GM19023 (cell line): ENCODE measurements at regions not wholly inside any gene's neighbourhood (a gene's known extent, or its start where the extent isn't known, plus 50 kb on each side); places are given as distances from the start of the nearest gene placed in this dataset.

ENCODE experiments used
- ATAC-seq: cut with Tn5 transposase; IDR thresholded peaks from one replicate; pipeline ENCODE4 v1.9.1; 2021; ENCODE audit warnings: mild to moderate bottlenecking, moderate library complexity; ENCODE audit not compliant: unreplicated experiment

DNA sequence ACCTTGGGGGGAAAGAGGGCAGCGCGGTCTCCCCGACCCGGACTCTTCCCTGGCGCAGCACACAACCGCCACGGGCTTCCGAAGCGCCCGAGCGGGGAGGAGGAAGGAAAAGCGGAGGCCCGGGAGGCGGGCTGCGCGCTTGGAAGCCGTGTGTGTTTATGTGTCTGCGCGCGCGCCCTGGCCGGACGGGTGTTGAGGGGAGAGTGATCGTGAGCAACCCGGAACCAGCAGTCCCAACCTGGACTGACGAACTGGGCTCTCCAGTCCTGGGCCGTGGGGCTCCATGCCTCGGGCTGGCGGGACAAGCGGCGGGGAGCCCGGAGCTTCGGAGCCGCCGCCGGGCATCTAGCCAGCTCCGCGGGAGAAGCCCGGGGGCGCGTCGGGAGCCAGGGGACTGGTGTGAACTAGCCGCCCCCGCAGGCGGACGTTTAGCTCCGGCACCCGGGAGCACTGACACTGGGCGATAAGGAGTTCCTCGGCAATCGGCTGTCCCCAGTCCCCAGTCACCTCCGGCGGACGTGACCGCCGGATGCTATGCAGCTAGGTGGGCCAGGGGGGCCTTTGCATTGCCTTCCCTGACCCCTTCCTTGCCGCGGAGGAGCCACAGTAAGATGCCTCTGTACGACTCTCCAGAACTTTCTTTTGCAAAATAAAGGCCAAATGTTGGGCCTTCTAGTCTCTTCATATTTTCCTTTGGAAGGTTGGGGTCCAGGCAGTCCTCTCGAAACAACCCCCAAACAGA, 74.8 kb upstream of the BCOR start:
- no peak for ATAC-seq

DNA sequence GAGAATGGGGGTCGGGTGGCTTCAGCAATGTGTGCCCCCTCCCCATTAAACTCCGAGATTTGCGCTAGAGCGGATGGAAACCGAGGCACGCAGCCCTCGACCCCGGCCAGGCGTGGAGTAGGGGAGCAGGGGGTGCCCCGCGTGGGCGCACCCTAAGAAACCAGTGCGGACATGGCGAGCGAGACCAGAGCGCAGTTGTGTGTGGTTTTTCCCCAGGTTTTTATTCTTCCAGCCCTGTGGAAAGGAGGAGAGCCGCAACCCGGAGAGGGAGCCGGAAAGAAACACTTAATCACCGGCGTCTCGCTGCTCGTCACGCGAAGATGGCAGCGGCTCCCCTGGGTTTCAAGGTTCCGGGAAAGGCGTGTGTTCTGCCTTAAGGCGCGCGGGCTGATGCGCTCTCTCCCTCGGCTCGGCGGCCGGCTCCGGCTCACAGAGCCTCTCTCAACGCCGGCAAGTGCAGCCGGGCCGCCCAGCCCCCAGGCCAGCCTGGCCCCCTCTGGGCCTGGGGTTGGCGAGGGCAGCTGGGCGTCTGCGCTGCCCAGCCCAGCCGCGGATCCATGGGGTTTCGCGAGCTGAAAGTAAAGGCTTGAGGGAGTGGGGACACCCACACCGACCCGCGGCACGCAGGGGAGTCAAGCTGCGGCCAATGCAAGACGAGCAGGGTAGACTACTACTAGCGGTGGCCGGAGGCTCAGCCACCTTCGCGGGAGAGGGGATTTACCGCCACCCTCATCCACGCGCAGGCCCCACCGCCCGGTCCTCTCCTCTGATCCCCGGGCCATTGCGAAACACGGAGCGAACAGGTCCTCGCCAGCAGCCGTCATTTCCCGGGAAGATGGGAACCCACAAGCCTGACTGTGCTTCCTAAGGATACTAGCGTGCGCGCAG, 74.0 kb upstream of the BCOR start:
- ATAC-seq: no peak

DNA sequence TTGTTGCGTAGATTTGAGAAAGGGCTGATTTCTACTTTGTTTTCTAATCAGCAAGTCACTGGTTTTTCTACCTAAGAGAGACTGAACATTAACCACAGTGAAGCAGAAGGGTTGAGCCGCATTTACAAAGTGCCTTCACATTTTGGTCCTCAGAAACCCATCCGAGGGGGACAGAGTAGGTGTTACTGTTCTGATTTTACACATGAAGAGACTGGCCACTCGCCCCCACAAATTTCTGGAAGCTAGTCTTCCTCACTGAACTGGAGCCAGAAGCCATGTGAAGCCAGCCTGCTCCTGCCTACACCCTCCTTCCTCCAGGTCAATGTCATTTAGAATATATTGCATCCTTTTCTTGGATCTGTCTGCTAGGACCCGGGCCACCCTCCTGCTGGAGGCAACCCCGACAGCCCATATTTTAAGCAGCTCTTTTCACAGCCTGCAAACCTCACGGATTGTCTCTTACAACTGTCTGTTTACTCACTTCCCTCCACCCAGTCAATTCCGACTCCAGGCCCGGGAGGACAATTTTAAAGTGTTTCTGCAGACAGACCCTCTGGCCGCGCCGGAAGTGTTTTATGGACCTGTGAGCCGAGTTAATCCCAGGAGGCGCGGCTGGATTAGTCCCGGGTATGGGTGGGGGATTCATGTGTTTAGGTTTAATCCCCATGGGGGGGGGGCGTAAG, 73.2 kb upstream of the BCOR start:
- ATAC-seq: no peak

DNA sequence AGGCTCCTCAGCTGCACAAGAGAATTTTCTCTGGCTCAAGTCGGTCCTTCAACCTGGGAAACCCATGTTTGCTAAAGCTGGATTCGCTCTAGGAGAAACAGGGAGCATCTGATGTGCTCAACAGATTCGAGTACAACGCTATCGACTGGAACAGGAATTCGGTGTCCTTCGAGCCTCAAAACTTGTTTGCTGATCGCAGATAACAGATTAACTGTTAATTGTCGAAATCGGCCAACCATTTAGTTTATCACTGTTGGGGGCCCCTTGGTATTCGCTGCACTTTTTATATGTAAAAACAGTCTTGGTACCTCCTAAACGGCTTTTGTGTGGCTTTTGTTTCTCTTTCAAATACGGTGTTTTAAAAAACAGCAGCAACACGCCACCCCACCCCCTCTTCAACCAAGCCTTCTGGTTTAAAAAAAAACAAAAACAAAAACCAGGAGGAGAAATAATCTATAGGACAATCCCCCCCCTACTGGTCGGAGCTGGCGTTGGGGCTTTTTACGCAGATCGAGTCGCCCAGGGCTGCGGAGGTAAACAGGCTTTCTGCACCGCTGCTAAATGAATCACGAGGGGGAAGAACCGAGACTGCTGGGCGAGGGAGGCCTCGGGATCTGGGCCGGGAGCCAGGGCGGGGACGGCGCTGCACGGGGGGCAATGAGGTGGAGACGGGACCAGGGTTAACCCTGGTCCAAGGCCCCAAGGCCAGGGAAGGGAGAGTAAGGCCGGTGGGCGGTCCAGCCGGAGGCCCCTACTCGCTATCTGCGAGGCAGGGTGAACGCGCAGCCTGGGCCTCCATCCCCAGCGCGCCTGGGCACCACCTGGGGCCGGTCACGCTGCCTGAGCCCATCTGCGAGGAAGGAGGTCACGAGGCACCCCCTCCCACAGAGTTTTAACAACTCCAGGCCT, 71.7 kb upstream of the BCOR start:
- peak; percentile 50 for ATAC-seq

DNA sequence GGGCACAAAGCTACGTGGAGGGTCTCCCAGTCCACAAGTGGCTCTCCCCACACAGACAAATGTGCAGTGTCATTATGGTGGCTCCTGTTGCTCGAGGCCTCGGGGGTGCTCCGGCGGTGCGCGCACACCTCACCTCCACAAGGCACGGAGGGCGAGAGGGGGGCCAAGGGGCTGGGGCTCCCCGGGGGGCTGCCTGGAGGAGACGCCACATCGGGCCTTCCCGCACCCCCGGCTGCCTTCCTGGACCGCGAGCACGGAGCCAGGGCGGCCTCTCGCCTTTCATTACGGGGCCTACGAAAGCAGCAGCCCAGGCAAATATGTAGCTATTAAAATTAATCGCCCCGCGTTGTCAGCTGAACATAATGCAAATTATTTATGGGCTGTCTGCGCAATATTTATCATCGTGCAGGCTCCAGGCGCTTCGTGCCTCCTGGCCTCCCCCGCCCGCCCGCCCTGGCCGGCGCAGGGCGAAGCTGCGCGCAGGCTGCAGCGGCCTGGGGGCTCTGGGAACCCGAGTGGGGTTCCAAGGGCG, 70.8 kb upstream of the BCOR start:
- no peak for ATAC-seq

DNA sequence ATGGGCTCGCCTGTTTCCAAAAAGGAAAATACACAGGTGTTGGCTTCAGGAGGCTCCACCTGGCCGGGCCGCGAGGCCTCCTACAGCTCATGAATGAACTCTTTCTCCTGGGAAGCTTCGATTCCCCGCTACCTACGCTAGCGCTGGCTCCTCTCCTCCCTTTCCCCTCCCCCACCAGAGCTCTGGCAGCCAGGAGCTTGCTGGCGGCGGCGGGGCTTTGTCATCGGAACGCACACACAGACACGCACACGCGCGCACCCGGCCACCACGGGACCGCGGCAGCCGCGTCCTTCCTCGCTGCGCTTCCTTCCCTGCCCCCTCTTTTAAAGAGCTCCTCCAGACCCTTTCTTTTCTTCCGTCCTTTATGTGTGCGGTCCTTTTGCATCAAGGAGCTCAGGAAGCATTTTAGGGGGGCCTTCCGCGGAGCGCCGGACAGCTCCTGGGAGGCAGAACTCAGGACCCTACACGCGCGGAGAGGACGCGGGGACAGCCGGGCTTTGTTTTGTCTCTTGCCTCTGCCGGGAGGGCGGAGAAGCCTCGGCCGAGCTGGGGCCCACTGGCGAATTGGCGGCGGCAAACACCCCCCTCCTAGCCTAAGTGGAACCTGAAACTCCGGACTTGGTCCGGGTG, 70.2 kb upstream of the BCOR start:
- ATAC-seq: no peak

DNA sequence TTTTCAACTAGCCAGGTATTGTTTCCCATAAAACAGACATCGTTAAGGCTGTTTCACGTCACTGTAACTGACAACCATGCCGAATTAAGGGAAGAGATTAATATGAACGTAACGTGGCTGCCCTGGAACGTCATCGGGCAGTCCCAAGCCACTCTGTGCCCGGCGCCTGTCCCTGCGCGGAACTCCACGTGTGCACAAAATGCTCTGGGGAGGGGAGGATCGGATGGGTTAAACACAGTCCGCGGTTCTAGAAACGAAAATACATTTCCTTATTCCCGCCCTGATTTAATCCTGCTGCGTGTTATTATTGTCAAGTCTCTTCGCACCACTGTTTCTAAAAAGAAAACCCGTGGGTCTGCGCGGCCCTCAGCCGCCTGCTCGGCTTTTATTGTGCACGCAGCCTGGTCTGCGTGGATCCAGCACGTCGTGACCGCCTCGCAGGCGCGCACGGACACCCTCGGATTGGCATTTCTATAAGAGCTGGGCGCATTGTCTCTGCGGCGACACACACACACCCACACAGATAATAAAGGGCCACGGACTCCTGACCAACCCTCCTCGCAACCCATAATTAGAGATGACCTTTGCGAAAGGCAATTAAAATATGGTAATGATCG, 69.6 kb upstream of the BCOR start:
- ATAC-seq: no peak

DNA sequence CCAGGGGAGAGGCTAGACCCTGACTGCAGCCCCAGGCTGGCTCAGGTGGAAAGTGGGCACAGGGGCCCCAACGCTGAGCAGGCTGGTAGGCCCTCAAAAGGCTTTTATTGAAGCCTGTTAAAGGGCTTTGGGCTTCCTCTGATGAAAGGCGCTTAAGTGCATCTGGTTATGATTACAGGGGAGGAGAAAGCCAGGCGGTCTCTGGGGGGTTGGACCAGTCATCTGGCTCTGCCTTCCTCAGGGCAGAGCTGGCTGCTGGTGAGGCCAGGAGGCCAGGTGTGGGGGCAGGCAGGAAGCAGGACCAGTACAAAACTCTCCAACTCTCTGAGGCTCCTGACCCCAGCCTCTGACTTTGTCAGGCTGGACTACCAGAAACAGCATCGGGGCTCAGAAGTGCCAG, 68.8 kb upstream of the BCOR start:
- no peak for ATAC-seq

DNA sequence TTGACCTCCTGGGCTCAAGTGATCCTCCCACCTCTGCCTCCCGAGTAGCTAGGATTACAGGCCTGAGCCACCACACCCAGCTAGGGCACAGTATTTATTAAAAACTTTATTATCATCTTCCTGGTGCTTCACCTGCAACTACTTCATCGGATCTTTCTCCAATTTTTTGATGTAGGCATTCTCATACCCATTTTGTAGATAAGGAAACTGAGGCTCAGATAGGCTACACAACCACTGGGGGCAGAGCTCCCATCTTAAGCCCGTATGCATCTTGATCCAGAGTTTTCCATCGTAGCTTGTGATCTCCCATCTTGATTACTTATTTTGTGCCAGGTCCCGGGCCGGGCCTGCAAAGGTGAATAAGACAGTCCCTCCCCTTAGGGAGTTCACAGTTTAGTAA, 68.1 kb upstream of the BCOR start:
- no peak for ATAC-seq

DNA sequence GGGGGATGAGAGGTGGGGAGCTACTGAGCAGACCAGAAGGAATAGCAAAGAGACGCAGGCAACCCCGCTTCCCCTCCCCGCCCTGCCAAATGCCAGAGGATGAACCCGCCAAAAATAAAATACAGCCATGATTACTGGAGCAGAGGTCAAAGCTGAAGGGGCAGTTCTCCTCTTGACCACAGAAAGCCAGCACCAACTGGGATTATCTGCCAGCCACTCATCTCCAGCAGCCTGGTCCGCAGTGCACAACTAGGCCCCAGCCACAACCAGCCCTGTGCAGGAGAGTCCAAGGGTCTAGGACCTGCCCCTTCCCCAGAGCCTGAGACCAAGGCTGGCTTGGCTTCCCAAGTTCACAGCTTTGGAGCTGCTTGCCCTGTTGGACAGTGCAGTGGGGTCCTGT, 67.4 kb upstream of the BCOR start:
- ATAC-seq: no peak

DNA sequence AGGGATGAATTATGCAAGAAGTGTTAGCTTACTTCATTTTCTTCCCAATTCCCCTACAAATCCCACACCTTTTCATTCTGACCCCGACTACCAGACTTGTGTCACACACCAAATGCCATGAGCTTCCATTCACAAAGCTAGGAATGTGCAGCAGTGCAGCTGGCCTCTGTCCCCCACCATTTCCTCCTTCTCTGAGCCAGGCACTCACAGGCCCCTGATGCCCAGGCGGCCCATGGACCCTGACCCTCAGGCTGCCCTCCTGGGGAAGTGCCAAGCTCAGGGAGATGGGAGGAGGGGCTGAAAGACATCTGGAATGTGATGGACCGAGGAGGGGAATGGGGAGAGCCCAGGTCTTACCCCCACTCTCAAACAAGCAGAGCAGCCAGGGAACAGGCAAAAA, 67.0 kb upstream of the BCOR start:
- ATAC-seq: no peak

DNA sequence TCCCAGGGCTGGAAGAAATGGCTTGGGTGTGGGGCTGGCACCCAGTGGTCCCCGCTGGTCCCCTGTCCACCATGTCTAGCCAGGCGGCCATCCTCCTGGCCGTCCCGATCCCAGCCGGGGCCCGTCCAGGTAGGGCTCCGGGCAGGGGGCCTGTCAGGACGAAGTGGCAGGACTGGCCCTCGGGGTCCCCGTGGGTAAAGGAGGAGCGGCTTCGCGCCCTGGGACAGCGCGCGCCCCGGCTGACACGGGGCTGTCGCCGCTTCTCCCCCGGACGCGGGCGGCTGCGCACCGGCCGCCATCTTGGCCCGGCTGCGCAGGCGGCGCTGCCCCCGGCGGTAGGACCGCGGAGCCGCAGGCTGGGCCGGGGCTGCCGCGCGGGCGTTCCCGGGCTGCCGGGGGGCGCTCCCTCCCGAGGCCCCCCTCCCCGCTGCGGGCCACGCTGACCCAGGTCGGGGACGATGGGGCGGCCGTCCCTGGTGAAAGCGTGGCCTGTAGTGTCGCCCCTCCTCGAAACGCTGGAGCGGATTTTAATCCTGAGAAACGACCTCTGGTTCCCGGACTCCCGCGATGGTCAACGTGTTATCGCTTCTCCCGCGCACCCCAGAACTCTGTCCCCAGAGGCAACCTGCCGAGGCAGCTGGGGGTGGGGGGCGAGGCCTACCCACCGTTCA, 60.4 kb upstream of the BCOR start:
- ATAC-seq: no peak

DNA sequence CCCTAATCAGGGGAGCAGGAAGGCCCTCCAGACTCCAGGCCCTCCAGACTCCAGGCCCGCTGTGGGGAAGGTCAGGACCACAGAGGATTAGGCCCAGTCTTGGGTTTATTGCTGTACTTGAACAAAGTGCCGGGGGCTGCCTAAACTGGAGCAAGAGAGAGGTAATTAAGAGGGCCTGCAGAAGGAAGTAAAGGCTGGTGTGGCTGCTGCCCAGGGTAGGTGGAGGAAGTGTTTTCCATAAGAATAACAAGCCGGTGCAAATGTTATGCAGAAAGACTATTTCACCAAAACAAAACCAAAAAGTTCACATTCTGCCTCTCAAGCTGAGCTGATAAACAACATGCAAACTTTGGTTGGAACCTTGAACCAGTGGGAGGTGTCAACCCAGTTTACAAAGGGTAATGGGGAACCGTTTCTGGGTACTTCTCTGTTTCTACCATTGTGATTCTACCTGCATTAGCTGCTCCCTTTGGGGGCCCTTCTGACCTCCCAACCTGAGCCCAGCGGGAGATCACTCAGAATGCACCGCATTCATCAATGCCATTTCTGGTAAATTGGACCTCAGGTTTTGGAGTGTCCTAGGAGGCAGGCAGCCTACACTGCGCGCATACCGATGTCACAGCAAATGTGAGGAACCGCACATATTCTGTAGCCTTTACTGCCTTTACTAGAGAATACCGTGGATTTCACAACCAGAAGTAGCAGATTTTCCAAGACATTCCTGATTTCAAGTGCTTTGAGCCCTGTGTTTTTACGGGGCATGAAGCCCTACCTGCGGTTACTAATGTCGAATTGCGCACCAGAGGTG, 59.7 kb upstream of the BCOR start:
- ATAC-seq: no peak

DNA sequence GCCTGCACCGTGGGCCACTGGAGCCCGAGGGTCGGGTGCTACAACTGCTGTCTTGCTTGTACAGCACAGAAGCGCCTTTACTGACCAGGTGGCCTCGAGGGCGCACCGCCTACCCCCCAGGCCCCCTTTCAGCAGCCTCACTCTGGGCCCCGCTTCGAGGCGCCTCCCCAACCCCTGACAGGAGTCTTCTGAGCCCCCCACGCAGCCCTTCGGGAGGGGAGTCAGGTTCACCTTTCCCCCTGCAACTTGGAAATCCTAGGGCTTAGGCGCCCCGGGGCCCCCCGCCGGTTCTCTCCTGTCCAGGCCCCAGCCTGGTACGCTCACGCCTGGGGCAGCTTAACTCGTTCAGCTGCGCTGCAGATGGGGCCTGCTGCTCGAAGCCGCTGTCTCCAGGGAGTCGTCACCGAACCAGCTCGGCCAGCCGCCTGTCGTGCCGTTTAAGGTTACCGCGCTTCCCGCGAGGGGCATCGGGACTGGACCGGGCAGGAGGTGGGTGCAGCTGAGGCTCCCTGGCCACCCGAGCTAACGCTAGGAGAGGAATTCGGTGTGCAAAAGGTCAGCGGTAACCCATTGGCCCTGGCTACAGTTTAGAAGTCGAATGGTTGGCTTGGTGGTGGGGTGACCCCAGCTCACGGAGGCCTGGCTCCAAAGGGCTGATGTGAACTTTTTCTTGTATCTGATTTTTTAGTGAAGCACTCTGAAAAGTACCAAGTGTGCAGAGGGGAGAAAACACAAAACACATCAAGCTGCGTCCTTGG, 58.9 kb upstream of the BCOR start:
- ATAC-seq: no peak

DNA sequence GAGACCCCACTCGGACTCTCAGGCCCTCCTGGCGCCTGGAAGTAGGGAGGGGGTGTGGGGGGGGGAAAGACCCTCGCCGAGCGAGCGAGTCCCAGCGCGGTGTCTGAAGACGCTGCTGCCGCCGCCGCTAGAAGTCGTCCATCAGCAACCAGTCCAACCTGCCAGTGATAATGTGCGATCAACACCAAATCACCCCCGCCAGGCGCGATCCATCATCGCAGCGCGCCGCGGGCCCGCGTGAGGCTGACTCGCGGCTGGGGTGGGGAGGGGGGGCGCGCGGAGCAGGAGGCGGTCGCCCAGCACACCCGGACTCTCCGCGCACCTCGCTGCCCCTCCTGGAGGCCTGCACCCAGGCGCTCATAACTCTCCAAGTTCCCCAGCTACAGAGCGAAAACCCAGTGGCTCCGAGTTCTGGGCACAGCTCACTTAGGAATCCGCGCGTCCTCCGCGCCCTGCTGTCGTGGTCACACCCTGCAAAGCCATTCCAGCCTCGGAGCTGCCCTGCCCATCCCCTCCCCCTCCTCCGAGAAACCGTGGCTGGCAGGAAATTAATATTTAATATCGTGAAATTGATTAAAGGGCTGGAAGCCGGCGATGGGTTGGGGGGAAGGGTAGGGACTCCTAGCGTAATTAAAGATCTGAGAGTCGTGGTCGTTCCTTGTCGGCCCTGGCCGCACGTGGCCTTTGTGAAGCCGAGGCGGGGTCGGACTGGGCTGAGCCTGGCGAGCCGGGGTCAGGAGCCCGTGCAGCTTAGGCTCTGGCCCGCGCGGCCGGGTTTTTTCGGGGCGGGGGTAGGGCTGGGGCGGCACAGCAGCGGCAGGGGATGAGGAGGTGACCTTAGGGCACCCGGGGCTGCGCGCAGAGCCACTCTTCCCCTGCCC, 58.1 kb upstream of the BCOR start:
- no peak for ATAC-seq

DNA sequence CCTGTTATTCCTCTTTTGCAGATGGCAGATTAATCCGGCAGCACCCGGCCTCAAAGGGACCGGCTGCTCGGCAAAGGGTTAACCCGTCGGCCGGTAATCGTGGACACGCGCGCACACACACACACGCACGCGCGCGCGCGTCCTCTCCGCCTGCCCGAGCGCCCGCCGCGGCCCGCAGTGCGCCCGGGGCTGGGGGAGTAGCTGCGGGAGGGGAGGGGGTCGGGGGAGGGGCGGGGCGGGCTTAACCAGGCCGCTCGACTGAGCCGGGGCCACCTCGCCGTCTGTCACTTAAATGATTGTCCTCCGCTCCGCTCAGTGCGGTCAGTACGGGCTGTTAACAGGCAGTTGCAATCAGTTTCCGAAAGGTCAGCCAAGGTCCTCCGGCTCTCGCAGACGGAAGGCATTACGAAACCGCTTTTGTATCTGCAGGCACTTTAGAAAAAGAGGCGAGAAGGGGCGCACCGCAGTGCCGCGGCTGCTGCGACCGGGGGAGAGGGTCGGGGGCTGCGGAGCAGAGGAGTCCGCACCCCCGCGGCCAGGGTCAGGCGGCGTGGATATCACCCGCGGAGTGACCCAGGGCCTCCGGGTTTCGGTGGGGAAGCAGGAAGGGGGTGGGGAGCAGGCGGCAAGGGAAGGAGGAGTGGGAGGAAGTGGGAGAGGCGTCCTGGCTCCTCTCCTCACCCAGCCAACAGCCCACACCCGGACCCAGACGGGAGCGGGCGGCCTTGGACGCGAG, 57.3 kb upstream of the BCOR start:
- no peak for ATAC-seq
